ENCODE measurements at regions not wholly inside any gene's neighbourhood (a gene's known extent, or its start where the extent isn't known, plus 50 kb on each side); places are given as distances from the start of the nearest gene placed in this dataset.

GRCh38 chr22:47920380-47920959 lies 1158.0 kb downstream of the TBC1D22A start:
- no peak for DNase-seq (ENCODE audit: low read depth)
- H3K4me3 ChIP-seq (ENCODE audit: low read depth, low read length) = no peak overlapping the region
- TF ChIP-seq, protein P1, sequence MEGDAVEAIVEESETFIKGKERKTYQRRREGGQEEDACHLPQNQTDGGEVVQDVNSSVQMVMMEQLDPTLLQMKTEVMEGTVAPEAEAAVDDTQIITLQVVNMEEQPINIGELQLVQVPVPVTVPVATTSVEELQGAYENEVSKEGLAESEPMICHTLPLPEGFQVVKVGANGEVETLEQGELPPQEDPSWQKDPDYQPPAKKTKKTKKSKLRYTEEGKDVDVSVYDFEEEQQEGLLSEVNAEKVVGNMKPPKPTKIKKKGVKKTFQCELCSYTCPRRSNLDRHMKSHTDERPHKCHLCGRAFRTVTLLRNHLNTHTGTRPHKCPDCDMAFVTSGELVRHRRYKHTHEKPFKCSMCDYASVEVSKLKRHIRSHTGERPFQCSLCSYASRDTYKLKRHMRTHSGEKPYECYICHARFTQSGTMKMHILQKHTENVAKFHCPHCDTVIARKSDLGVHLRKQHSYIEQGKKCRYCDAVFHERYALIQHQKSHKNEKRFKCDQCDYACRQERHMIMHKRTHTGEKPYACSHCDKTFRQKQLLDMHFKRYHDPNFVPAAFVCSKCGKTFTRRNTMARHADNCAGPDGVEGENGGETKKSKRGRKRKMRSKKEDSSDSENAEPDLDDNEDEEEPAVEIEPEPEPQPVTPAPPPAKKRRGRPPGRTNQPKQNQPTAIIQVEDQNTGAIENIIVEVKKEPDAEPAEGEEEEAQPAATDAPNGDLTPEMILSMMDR (IDR thresholded peaks at IDR 0.05; ENCODE audit: low read depth, low read length, missing control alignments) = no peak

DNA sequence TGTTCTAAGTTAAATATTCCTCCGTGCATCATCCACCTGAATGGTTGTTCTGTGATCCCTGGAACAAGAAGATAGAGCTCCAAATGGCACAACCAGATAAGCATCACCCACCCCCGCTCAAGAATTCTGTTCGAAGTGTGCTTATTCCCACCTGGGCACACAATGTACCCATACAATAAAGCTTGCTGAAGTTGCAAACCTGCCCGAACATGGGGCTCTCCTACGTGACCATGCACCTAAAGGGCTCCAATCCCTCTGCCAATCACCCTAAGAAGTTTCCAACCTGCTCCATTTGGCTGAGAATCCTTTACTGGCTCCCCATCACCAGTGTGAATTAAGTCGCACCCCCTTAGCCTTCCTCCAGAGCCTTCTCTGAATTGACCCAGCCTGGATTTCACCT lies 1157.4 kb downstream of the TBC1D22A start:
- TF ChIP-seq, protein P1 (IDR thresholded peaks at IDR 0.05; ENCODE audit: low read depth, low read length, missing control alignments) = no peak
- DNase-seq (ENCODE audit: low read depth) = no peak
- H3K4me3 ChIP-seq (ENCODE audit: low read depth, low read length) = no peak overlapping the region

DNA sequence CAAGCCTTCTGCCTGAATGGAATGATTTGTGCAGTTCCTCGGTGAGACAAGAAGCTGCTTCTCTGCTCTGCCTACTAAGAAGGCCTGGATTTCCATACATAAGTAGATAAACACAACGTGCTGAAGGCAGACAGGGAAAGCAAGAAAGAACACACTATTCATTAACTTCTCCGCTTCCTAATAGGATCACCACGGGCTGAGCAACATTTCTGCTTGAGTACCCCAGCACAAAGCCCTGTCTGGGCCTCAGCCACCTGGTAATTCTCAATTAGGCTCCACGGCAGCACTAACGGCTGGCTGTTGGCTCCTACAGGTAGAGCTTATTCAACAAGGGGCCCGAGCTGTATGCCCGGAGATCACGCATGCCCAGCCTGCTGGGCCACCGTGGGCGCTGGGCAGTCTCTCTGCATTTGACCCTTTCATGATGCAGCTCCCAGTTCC lies 1156.6 kb downstream of the TBC1D22A start:
- no peak for DNase-seq (ENCODE audit: low read depth)
- TF ChIP-seq, protein P1 (IDR thresholded peaks at IDR 0.05; ENCODE audit: low read depth, low read length, missing control alignments) = no peak
- H3K4me3 ChIP-seq (ENCODE audit: low read depth, low read length) = no peak overlapping the region

DNA sequence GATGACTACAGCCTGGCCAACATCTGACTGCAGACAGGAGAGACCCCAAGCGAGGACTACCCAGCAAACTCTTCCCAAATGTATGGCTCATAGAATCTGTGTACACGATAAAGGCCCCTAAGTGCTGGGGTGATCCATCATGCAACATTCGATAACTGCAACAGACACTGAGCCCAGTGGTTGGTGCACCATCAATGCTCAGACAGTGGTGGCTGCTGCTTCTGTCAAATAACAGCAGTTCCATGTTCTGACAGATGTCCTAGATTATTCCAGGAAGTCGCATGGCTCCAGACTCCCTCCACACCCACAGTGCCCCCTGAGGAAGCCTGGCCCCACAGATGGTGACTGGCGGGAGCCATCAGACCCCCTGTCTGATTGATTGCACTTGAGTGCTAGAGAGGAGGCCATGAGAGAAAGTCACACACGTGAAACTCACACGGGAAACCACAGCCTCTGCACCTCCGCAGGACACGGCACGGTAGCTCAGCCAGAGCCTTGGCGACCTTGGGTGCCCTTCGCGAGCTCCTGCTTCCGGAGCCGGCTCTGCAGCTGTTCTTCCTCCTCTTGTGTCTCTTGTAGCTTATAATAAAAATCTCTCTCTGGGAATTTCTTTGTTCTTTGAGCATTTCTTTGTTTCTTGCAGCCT lies 1155.9 kb downstream of the TBC1D22A start:
- TF ChIP-seq, protein P1 (IDR thresholded peaks at IDR 0.05; ENCODE audit: low read depth, low read length, missing control alignments) = no peak
- DNase-seq (ENCODE audit: low read depth) = no peak
- no peak overlapping the region for H3K4me3 ChIP-seq (ENCODE audit: low read depth, low read length)

- TF ChIP-seq, protein P1 (IDR thresholded peaks at IDR 0.05; ENCODE audit: low read depth, low read length, missing control alignments) = no peak
- no peak overlapping the region for H3K4me3 ChIP-seq (ENCODE audit: low read depth, low read length)
- DNase-seq (ENCODE audit: low read depth) = no peak
These were observed 1152.1 kb downstream of the TBC1D22A start for GRCh38 chr22:47914481-47915097.

DNA sequence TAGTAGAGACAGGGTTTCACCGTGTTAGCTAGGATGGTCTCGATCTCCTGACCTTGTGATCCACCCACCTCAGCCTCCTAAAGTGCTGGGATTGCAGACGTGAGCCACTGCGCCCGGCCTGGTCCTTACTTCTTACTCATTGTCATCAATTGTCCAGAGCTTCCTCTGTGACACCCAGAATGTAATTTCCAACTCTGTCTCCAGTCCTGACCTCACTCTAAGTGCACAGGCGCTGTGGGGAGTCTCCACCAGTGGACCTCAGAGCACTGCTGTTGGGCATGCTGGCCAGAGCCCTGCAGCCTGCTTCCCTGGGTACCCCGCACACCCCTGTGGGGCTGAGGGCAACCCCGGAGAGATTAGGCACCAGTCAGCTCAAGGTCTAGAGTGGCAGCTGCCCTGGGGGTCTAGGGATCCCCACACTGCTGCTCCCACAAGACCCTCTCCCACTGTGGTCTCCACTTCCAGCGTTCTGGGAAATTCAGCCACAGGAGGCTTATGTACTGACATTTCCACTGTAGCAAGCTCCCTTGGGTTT lies 1140.3 kb downstream of the TBC1D22A start:
- TF ChIP-seq, protein P1 (IDR thresholded peaks at IDR 0.05; ENCODE audit: low read depth, low read length, missing control alignments) = no peak
- no peak overlapping the region for H3K4me3 ChIP-seq (ENCODE audit: low read depth, low read length)
- DNase-seq (ENCODE audit: low read depth) = no peak
